K562 (cell line): ENCODE measurements at regions not wholly inside any gene's neighbourhood (a gene's known extent, or its start where the extent isn't known, plus 50 kb on each side); places are given as distances from the start of the nearest gene placed in this dataset.
A peak's percentile ranks its signal among the peaks of the same experiment; 100 is the strongest.

Experiments
- ATAC-seq: fragments of 200-7000 bp; cut with Tn5 transposase; 3 replicates; pipeline ENCODE4 v1.9.1; 2020; ENCODE audit warnings: moderate library complexity
- BruUV-seq: library from RNA; stranded (reverse); fragments of 400-500 nt; replicated peaks from 2 replicates; lab custom pipeline; 2021; lab: Mats Ljungman, UMichigan
- CTCF ChIA-PET: fragments of 300-600 bp; formaldehyde crosslinking; extraction: SDS; loops from one replicate; lab custom pipeline; 2021; ENCODE audit warnings: low intra/inter-chr PET ratio; lab: Yijun Ruan, JAX
- POLR2A ChIA-PET: fragments of 300-600, 350-650 bp; sonication (Branson Sonifier 250); formaldehyde crosslinking; extraction: SDS; loops from one replicate; lab custom pipeline; 2021; ENCODE audit warnings: antibody characterized with exemption, inconsistent platforms; lab: Yijun Ruan, JAX
- DNase-seq, 4 experiments: peaks; one replicate each; pipeline versions ENCODE4 v3.0.0 to v3.0.0-alpha.2; 2011 to 2018; ENCODE audit warnings: low spot score in 3 of 4, mixed read lengths in 3 of 4; ENCODE audit errors: extremely low read depth in 1 of 4
- FAIRE-seq: peaks from 2 replicates; lab custom pipeline; 2011; peaks lifted over from hg19 to GRCh38; lab: Jason Lieb, UNC
- H2AFZ ChIP-seq: 2 replicates; pipeline ENCODE4 v1.6.0; 2011; ENCODE audit warnings: low read depth, low read length, control low read depth, inconsistent platforms
- H3K27ac ChIP-seq: fragments of 200-600 bp; 3 replicates; pipeline ENCODE4 v1.8.0; 2011; ENCODE audit warnings: low read depth, mild to moderate bottlenecking, control low read depth, inconsistent platforms, low read length, moderate library complexity, mixed read lengths; ENCODE audit errors: extremely low read depth
- H3K27me3 ChIP-seq, 2 experiments: fragments of 300-600 bp in 1 of 2; 2 replicates in 1 of 2; 3 replicates in 1 of 2; pipeline versions ENCODE4 v1.6.0 to v1.8.0; 2011; ENCODE audit warnings: inconsistent platforms in 2 of 2, low read length in 2 of 2, mild to moderate bottlenecking in 1 of 2, mixed read lengths in 1 of 2, moderate library complexity in 1 of 2; ENCODE audit not compliant: control insufficient read depth in 2 of 2, insufficient read depth in 2 of 2
- H3K36me3 ChIP-seq: fragments of 300-600 bp; 3 replicates; pipeline ENCODE4 v1.8.0; 2011; ENCODE audit warnings: mild to moderate bottlenecking, low read length, inconsistent platforms; ENCODE audit not compliant: control insufficient read depth, insufficient read depth
- H3K4me1 ChIP-seq, 2 experiments: fragments of 200-600 bp in 1 of 2; replicated peaks in 1 of 2; 2 replicates in 1 of 2; 3 replicates in 1 of 2; pipeline versions ENCODE4 v1.5.1 to v1.8.0; 2011; ENCODE audit warnings: inconsistent platforms in 2 of 2, low read length in 2 of 2, mild to moderate bottlenecking in 1 of 2, mixed read lengths in 1 of 2, moderate library complexity in 1 of 2; ENCODE audit not compliant: control insufficient read depth in 2 of 2, insufficient read depth in 2 of 2
- H3K4me2 ChIP-seq: 2 replicates; pipeline ENCODE4 v1.6.1; 2011; ENCODE audit warnings: low read length, control low read depth, inconsistent platforms, mixed read lengths; ENCODE audit not compliant: insufficient read depth
- H3K4me3 ChIP-seq: fragments of 200-600 bp; sonication (generic), shearing (Covaris generic); 2 replicates; pipeline ENCODE4 v1.5.1; 2016; ENCODE audit warnings: control low read depth, inconsistent platforms
- H3K79me2 ChIP-seq: fragments of 200-600 bp; 3 replicates; pipeline ENCODE4 v1.8.0; 2011; ENCODE audit warnings: low read length, inconsistent platforms; ENCODE audit not compliant: control insufficient read depth, insufficient read depth
- H3K9ac ChIP-seq, 2 experiments: 2 replicates each; pipeline versions ENCODE4 v1.6.0 to v1.6.1; 2011; ENCODE audit warnings: low read depth in 2 of 2, low read length in 2 of 2, control low read depth in 1 of 2, inconsistent platforms in 1 of 2, mild to moderate bottlenecking in 1 of 2, mixed read lengths in 1 of 2; ENCODE audit not compliant: insufficient read depth in 1 of 2
- H3K9me1 ChIP-seq: one replicate; pipeline ENCODE4 v1.6.0; 2011; ENCODE audit warnings: inconsistent platforms, mild to moderate bottlenecking, low read length, moderate library complexity; ENCODE audit not compliant: control insufficient read depth, insufficient read depth
- H3K9me3 ChIP-seq: replicated peaks from 2 replicates; pipeline ENCODE4 v1.5.1; 2011; ENCODE audit warnings: low read depth, low read length, inconsistent platforms; ENCODE audit not compliant: control insufficient read depth, insufficient read depth
- H4K20me1 ChIP-seq: replicated peaks from 2 replicates; pipeline ENCODE4 v1.6.1; 2011; ENCODE audit warnings: low read length, inconsistent platforms, mixed read lengths; ENCODE audit not compliant: control insufficient read depth, insufficient read depth
- COPS2 ChIP-seq: fragments of 450-650 bp; conservative IDR thresholded peaks from 2 replicates; pipeline ENCODE4 v1.6.1; 2016; ENCODE audit warnings: mild to moderate bottlenecking, moderate library complexity
- MEIS2 ChIP-seq: fragments of 450-650 bp; IDR thresholded peaks from 2 replicates; pipeline ENCODE4 v1.6.1; 2014; ENCODE audit warnings: mild to moderate bottlenecking; ENCODE audit not compliant: partially characterized antibody
- NR2C2 ChIP-seq, 2 experiments: fragments of 200-800 bp in 1 of 2; sonication (Bioruptor generic) in 1 of 2; sonication (generic) in 1 of 2; formaldehyde crosslinking in 1 of 2; IDR thresholded peaks; 2 replicates each; pipeline versions ENCODE4 v1.6.1 to v1.8.0; 2016 to 2022; ENCODE audit warnings: mild to moderate bottlenecking in 1 of 2, missing compliant biosample characterization in 1 of 2, missing genetic modification characterization in 1 of 2, missing genetic modification reagents in 1 of 2
- SPI1 ChIP-seq: IDR thresholded peaks from 2 replicates; pipeline ENCODE4 v1.6.1; 2011; ENCODE audit warnings: low read depth, low read length, control low read depth, borderline replicate concordance
- THRAP3 ChIP-seq: fragments of 450-650 bp; IDR thresholded peaks from 2 replicates; pipeline ENCODE4 v1.6.1; 2016; ENCODE audit warnings: mild to moderate bottlenecking, inconsistent platforms, borderline replicate concordance
- ZC3H4 ChIP-seq: sonication (generic); formaldehyde crosslinking; IDR thresholded peaks from 2 replicates; pipeline ENCODE4 v1.9.0; 2021; ENCODE audit warnings: missing genetic modification reagents, borderline replicate concordance
- ZKSCAN1 ChIP-seq: fragments of 150-350 bp; IDR thresholded peaks from 2 replicates; pipeline ENCODE4 v1.6.1; 2016; ENCODE audit warnings: low read depth, low read length
- WGBS: fragments of 100-300 bp; shearing (Covaris generic); methylation state at CpG from one replicate; pipeline ENCODE4 v1.1.6; 2016; ENCODE audit warnings: low coverage, mixed read lengths; ENCODE audit not compliant: insufficient coverage; ENCODE audit errors: missing lambda C conversion rate; 5-methylcytosine and 5-hydroxymethylcytosine counted together
- in situ Hi-C: fragments of 300-500 bp; cut with MboI; formaldehyde crosslinking; loops from 4 replicates; pipeline ENCODE4 v1.15.0; 2018; ENCODE audit warnings: inconsistent platforms, mixed read lengths
- intact Hi-C: fragments of 100-400 bp; cut with micrococcal nuclease; formaldehyde crosslinking; loops from 2 replicates; pipeline ENCODE4 v1.14.2; 2022
- TF ChIP-seq, protein P1 (sequence below): fragments of 250-450 bp; sonication (Bioruptor Pico); IDR thresholded peaks from 2 replicates; pipeline ENCODE4 v1.8.0; 2021; ENCODE audit warnings: moderate library complexity, mild to moderate bottlenecking, inconsistent platforms
- TF ChIP-seq, protein P2 (sequence below), 2 experiments: IDR thresholded peaks in 1 of 2; conservative IDR thresholded peaks in 1 of 2; 2 replicates each; pipeline ENCODE4 v1.6.1; 2016; ENCODE audit warnings: low read depth in 2 of 2, mild to moderate bottlenecking in 1 of 2, missing compliant biosample characterization in 1 of 2, missing genetic modification characterization in 1 of 2, moderate library complexity in 1 of 2
- TF ChIP-seq, protein P3 (sequence below): IDR thresholded peaks from 2 replicates; pipeline ENCODE4 v1.6.1; 2014; ENCODE audit warnings: antibody characterized with exemption

DNA sequence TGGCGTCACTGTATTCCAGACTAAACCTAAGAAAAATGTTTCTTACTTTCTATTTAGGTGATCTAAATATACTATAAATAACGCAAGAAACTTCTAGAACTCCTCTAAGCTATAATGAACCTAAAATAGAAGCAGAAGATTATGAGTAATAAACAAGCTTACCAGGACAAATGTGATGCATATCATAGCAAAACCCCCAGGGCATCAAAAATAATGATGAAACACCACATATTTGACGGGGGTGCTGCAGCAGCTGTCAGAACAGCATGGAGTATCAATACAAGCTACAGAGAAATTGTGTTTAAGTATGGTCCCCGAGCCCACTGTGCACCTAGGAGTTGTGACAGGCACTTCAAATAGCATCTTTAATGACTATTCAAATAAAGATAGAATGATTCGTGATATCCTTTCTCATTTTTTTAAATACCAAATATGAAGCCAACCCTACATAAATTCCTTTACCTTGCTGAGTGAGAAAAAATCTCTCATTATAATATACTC, 337.3 kb downstream of the CENPC start:
- Histone ChIP-seq H2AFZ (no peak overlapping the region), H3K27ac (no peak overlapping the region), H3K4me3 (no peak overlapping the region), H3K4me2 (no peak overlapping the region), H3K27me3 (no peaks in the 10 kb centered on the region), H4K20me1 (no peaks in the 10 kb centered on the region), H3K9ac (no peak overlapping the region), H3K4me1 (no peaks in the 10 kb centered on the region), H3K79me2 (no peaks in the 10 kb centered on the region), H3K9me1 (no peaks in the 10 kb centered on the region), H3K36me3 (no peaks in the 10 kb centered on the region), H3K9me3 (no peaks in the 10 kb centered on the region)
- intact Hi-C loops = no loop called here
- no peak for ATAC-seq
- ChIA-PET CTCF (no interaction called here), POLR2A (no interaction called here)
- WGBS = 1% methylated on average over 5 of the region's 5 CpGs
- DNase-seq = no peak
- no peak for TF ChIP-seq THRAP3
- TF ChIP-seq, protein P1, sequence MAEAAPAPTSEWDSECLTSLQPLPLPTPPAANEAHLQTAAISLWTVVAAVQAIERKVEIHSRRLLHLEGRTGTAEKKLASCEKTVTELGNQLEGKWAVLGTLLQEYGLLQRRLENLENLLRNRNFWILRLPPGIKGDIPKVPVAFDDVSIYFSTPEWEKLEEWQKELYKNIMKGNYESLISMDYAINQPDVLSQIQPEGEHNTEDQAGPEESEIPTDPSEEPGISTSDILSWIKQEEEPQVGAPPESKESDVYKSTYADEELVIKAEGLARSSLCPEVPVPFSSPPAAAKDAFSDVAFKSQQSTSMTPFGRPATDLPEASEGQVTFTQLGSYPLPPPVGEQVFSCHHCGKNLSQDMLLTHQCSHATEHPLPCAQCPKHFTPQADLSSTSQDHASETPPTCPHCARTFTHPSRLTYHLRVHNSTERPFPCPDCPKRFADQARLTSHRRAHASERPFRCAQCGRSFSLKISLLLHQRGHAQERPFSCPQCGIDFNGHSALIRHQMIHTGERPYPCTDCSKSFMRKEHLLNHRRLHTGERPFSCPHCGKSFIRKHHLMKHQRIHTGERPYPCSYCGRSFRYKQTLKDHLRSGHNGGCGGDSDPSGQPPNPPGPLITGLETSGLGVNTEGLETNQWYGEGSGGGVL (CRISPR knock-in tag) = no peak
- BruUV-seq = no TSS peak
- FAIRE-seq = no peak
- in situ Hi-C loops = no loop called here

DNA sequence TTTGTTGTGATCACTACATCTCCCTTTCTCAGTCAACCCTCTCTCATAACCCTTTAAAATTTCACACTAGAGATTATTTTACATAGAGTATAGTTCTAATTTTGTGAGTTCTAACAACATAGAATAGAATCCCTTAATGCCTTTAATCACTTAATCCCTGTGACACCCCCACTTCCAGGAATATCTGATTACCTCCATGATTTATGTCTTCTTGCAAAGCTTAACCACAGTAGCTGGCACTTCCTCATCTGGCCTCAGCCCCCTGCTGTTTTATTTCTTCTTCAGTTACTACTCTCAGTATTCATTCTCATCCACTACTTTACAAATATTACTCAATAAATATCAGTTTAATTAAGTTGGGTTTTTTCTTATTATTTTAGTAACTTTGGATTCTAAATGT, 340.9 kb downstream of the CENPC start:
- ChIA-PET CTCF (no interaction called here), POLR2A (no interaction called here)
- Histone ChIP-seq H3K36me3 (no peaks in the 10 kb centered on the region), H3K79me2 (no peaks in the 10 kb centered on the region), H3K9ac (no peak overlapping the region), H3K4me1 (no peaks in the 10 kb centered on the region), H3K4me3 (no peak overlapping the region), H3K9me1 (no peaks in the 10 kb centered on the region), H4K20me1 (no peaks in the 10 kb centered on the region), H3K27me3 (no peaks in the 10 kb centered on the region), H3K27ac (no peak overlapping the region), H2AFZ (no peak overlapping the region), H3K9me3 (no peaks in the 10 kb centered on the region), H3K4me2 (no peak overlapping the region)
- ATAC-seq (no peak), FAIRE-seq (no peak), DNase-seq (peak in 1 of 4 experiments; percentile 9)
- intact Hi-C loops (no loop called here), in situ Hi-C loops (no loop called here)
- BruUV-seq = no TSS peak
- TF ChIP-seq, protein P2, sequence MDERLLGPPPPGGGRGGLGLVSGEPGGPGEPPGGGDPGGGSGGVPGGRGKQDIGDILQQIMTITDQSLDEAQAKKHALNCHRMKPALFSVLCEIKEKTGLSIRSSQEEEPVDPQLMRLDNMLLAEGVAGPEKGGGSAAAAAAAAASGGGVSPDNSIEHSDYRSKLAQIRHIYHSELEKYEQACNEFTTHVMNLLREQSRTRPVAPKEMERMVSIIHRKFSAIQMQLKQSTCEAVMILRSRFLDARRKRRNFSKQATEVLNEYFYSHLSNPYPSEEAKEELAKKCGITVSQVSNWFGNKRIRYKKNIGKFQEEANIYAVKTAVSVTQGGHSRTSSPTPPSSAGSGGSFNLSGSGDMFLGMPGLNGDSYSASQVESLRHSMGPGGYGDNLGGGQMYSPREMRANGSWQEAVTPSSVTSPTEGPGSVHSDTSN (CRISPR knock-in tag; IDR thresholded peaks at IDR 0.05; ENCODE audit: low read depth) = no peak
- TF ChIP-seq, protein P2 (tag; conservative IDR thresholded peaks at IDR 0.05; ENCODE audit: low read depth) = peak; percentile 62
- peak; percentile 88 for TF ChIP-seq MEIS2
- TF ChIP-seq ZC3H4 = no peak
- no peak for TF ChIP-seq NR2C2 (CRISPR knock-in tag; IDR thresholded peaks at IDR 0.05)
- TF ChIP-seq NR2C2 (tag; IDR thresholded peaks at IDR 0.05) = no peak
- no peak for TF ChIP-seq ZKSCAN1
- no peak for TF ChIP-seq COPS2
- TF ChIP-seq SPI1 = peak; percentile 86
- TF ChIP-seq, protein P3, sequence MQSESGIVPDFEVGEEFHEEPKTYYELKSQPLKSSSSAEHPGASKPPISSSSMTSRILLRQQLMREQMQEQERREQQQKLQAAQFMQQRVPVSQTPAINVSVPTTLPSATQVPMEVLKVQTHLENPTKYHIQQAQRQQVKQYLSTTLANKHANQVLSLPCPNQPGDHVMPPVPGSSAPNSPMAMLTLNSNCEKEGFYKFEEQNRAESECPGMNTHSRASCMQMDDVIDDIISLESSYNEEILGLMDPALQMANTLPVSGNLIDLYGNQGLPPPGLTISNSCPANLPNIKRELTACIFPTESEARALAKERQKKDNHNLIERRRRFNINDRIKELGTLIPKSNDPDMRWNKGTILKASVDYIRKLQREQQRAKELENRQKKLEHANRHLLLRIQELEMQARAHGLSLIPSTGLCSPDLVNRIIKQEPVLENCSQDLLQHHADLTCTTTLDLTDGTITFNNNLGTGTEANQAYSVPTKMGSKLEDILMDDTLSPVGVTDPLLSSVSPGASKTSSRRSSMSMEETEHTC = no peak
